ENCODE measurements at regions not wholly inside any gene's neighbourhood (a gene's known extent, or its start where the extent isn't known, plus 50 kb on each side); places are given as distances from the start of the nearest gene placed in this dataset.

GRCh38 chr10:20708305-20708704 is 188.8 kb downstream of the NEBL start:
- Histone ChIP-seq H3K27ac (no peak overlapping the region), H3K36me3 (no peaks in the 10 kb centered on the region), H3K4me3 (no peak overlapping the region), H3K9me3 (no peaks in the 10 kb centered on the region), H3K4me1 (no peaks in the 10 kb centered on the region), H3K27me3 (no peaks in the 10 kb centered on the region)
- no peak for DNase-seq (ENCODE audit: low spot score in 2 of 2)
- TF ChIP-seq CTCF (IDR thresholded peaks at IDR 0.05), result no peak
- intact Hi-C loops (cut with DNase I), result loop anchor here (10.0 kb wide), 1 partner anchor 114 kb away; no protein-coding TSS in a partner anchor

- Histone ChIP-seq H3K27me3 (no peaks in the 10 kb centered on the region), H3K4me1 (no peaks in the 10 kb centered on the region), H3K4me3 (no peak overlapping the region), H3K27ac (no peak overlapping the region), H3K9me3 (no peaks in the 10 kb centered on the region), H3K36me3 (no peaks in the 10 kb centered on the region)
- no peak for TF ChIP-seq CTCF (IDR thresholded peaks at IDR 0.05)
- intact Hi-C loops (cut with DNase I), result loop anchor here (10.0 kb wide), 1 partner anchor 112 kb away; no protein-coding TSS in a partner anchor
- DNase-seq (ENCODE audit: low spot score in 2 of 2), result no peak
Observed at GRCh38 chr10:20707251-20707650, 189.9 kb downstream of the NEBL start.

GRCh38 chr10:20698837-20699236 is 198.3 kb downstream of the NEBL start:
- Histone ChIP-seq H3K4me3 (no peak overlapping the region), H3K9me3 (peaks cover 0 to 6% of the 10 kb centered on the region in 2 donors), H3K27ac (no peak overlapping the region), H3K4me1 (no peaks in the 10 kb centered on the region), H3K27me3 (no peaks in the 10 kb centered on the region), H3K36me3 (no peaks in the 10 kb centered on the region)
- DNase-seq (ENCODE audit: low spot score in 2 of 2), result no peak
- TF ChIP-seq CTCF (IDR thresholded peaks at IDR 0.05), result no peak
- intact Hi-C loops (cut with DNase I), result no loop called here

GRCh38 chr10:20694296-20694695 is 202.8 kb downstream of the NEBL start:
- Histone ChIP-seq H3K4me1 (no peaks in the 10 kb centered on the region), H3K27ac (no peak overlapping the region), H3K27me3 (no peaks in the 10 kb centered on the region), H3K36me3 (no peaks in the 10 kb centered on the region), H3K9me3 (peaks cover 0 to 6% of the 10 kb centered on the region in 2 donors), H3K4me3 (no peak overlapping the region)
- no peak for TF ChIP-seq CTCF (IDR thresholded peaks at IDR 0.05)
- intact Hi-C loops (cut with DNase I), result no loop called here
- DNase-seq (ENCODE audit: low spot score in 2 of 2), result no peak

GRCh38 chr10:20688797-20689544 is 208.1 kb downstream of the NEBL start:
- Histone ChIP-seq H3K4me1 (no peaks in the 10 kb centered on the region), H3K27ac (no peak overlapping the region), H3K27me3 (no peaks in the 10 kb centered on the region), H3K4me3 (no peak overlapping the region), H3K9me3 (no peaks in the 10 kb centered on the region), H3K36me3 (no peaks in the 10 kb centered on the region)
- intact Hi-C loops (cut with DNase I), result no loop called here
- TF ChIP-seq CTCF (IDR thresholded peaks at IDR 0.05), result no peak
- DNase-seq (ENCODE audit: low spot score in 2 of 2), result no peak
